ENCODE measurements at regions not wholly inside any gene's neighbourhood (a gene's known extent, or its start where the extent isn't known, plus 50 kb on each side); places are given as distances from the start of the nearest gene placed in this dataset.

GRCh38 chr16:62625326-62625725 is 589.1 kb upstream of the CDH8 start:
- Histone ChIP-seq H3K36me3 (ENCODE audit: control insufficient read depth, low read length) (no peaks in the 10 kb centered on the region), H3K9me3 (ENCODE audit: control insufficient read depth, insufficient read depth, low read length) (no peaks in the 10 kb centered on the region), H4K20me1 (ENCODE audit: control insufficient read depth, insufficient read depth, low read depth, low read length) (no peaks in the 10 kb centered on the region), H3K79me2 (ENCODE audit: control insufficient read depth, low read length) (no peaks in the 10 kb centered on the region), H3K9me2 (replicated peaks; ENCODE audit: control insufficient read depth, low read length) (no peaks in the 10 kb centered on the region), H3K27me3 (ENCODE audit: control insufficient read depth, low read length) (no peaks in the 10 kb centered on the region), H3K27ac (ENCODE audit: low read depth, low read length) (no peak overlapping the region), H3K4me3 (ENCODE audit: low read length) (no peak overlapping the region), H3K4me2 (ENCODE audit: low read length) (no peak overlapping the region), H3K4me1 (ENCODE audit: control insufficient read depth, low read length) (no peaks in the 10 kb centered on the region), H3F3A (ENCODE audit: control insufficient read depth, insufficient read depth) (no peaks in the 10 kb centered on the region)
- TF ChIP-seq EZH2phosphoT487 (IDR thresholded peaks at IDR 0.05; ENCODE audit: borderline replicate concordance, low read length) (no peak), CTCF (IDR thresholded peaks at IDR 0.05; ENCODE audit: low read depth, low read length, poor library complexity, severe bottlenecking) (no peak)

- Histone ChIP-seq H3K4me1 (ENCODE audit: control insufficient read depth, low read length) (no peaks in the 10 kb centered on the region), H3K9me2 (replicated peaks; ENCODE audit: control insufficient read depth, low read length) (no peaks in the 10 kb centered on the region), H3K27ac (ENCODE audit: low read depth, low read length) (no peak overlapping the region), H3K4me2 (ENCODE audit: low read length) (no peak overlapping the region), H3K4me3 (ENCODE audit: low read length) (no peak overlapping the region), H3K79me2 (ENCODE audit: control insufficient read depth, low read length) (no peaks in the 10 kb centered on the region), H3K27me3 (ENCODE audit: control insufficient read depth, low read length) (no peaks in the 10 kb centered on the region), H4K20me1 (ENCODE audit: control insufficient read depth, insufficient read depth, low read depth, low read length) (no peaks in the 10 kb centered on the region), H3F3A (ENCODE audit: control insufficient read depth, insufficient read depth) (no peaks in the 10 kb centered on the region), H3K9me3 (ENCODE audit: control insufficient read depth, insufficient read depth, low read length) (no peaks in the 10 kb centered on the region), H3K36me3 (ENCODE audit: control insufficient read depth, low read length) (no peaks in the 10 kb centered on the region)
- TF ChIP-seq EZH2phosphoT487 (IDR thresholded peaks at IDR 0.05; ENCODE audit: borderline replicate concordance, low read length) (no peak), CTCF (IDR thresholded peaks at IDR 0.05; ENCODE audit: low read depth, low read length, poor library complexity, severe bottlenecking) (no peak)
Measured at GRCh38 chr16:62620275-62620674, 584.0 kb upstream of the CDH8 start.

GRCh38 chr16:62615526-62615925 is 579.3 kb upstream of the CDH8 start:
- H4K20me1 ChIP-seq (ENCODE audit: control insufficient read depth, insufficient read depth, low read depth, low read length) = no peaks in the 10 kb centered on the region
- no peak overlapping the region for H3K27ac ChIP-seq (ENCODE audit: low read depth, low read length)
- TF ChIP-seq EZH2phosphoT487 (IDR thresholded peaks at IDR 0.05; ENCODE audit: borderline replicate concordance, low read length) = no peak
- TF ChIP-seq CTCF (IDR thresholded peaks at IDR 0.05; ENCODE audit: low read depth, low read length, poor library complexity, severe bottlenecking) = no peak
- no peaks in the 10 kb centered on the region for H3F3A ChIP-seq (ENCODE audit: control insufficient read depth, insufficient read depth)
- no peaks in the 10 kb centered on the region for H3K4me1 ChIP-seq (ENCODE audit: control insufficient read depth, low read length)
- no peak overlapping the region for H3K4me2 ChIP-seq (ENCODE audit: low read length)
- H3K9me2 ChIP-seq (replicated peaks; ENCODE audit: control insufficient read depth, low read length) = no peaks in the 10 kb centered on the region
- no peaks in the 10 kb centered on the region for H3K9me3 ChIP-seq (ENCODE audit: control insufficient read depth, insufficient read depth, low read length)
- H3K4me3 ChIP-seq (ENCODE audit: low read length) = no peak overlapping the region
- H3K79me2 ChIP-seq (ENCODE audit: control insufficient read depth, low read length) = no peaks in the 10 kb centered on the region
- H3K36me3 ChIP-seq (ENCODE audit: control insufficient read depth, low read length) = no peaks in the 10 kb centered on the region
- no peaks in the 10 kb centered on the region for H3K27me3 ChIP-seq (ENCODE audit: control insufficient read depth, low read length)

- Histone ChIP-seq H3K4me3 (ENCODE audit: low read length) (no peak overlapping the region), H3F3A (ENCODE audit: control insufficient read depth, insufficient read depth) (no peaks in the 10 kb centered on the region), H3K4me1 (ENCODE audit: control insufficient read depth, low read length) (no peaks in the 10 kb centered on the region), H4K20me1 (ENCODE audit: control insufficient read depth, insufficient read depth, low read depth, low read length) (no peaks in the 10 kb centered on the region), H3K9me2 (replicated peaks; ENCODE audit: control insufficient read depth, low read length) (no peaks in the 10 kb centered on the region), H3K27ac (ENCODE audit: low read depth, low read length) (no peak overlapping the region), H3K36me3 (ENCODE audit: control insufficient read depth, low read length) (no peaks in the 10 kb centered on the region), H3K79me2 (ENCODE audit: control insufficient read depth, low read length) (no peaks in the 10 kb centered on the region), H3K27me3 (ENCODE audit: control insufficient read depth, low read length) (no peaks in the 10 kb centered on the region), H3K9me3 (ENCODE audit: control insufficient read depth, insufficient read depth, low read length) (no peaks in the 10 kb centered on the region; the same call in 1 of the 2 replicates), H3K4me2 (ENCODE audit: low read length) (no peak overlapping the region)
- TF ChIP-seq CTCF (IDR thresholded peaks at IDR 0.05; ENCODE audit: low read depth, low read length, poor library complexity, severe bottlenecking) (no peak), EZH2phosphoT487 (IDR thresholded peaks at IDR 0.05; ENCODE audit: borderline replicate concordance, low read length) (no peak)
Measured at GRCh38 chr16:62610291-62610690, 574.1 kb upstream of the CDH8 start.

Measured in DOHH2 (cell line).